Urothelium cell line (cell line): ENCODE measurements at regions not wholly inside any gene's neighbourhood (a gene's known extent, or its start where the extent isn't known, plus 50 kb on each side); places are given as distances from the start of the nearest gene placed in this dataset.
A peak's percentile ranks its signal among the peaks of the same experiment; 100 is the strongest.

Source experiments
- DNase-seq: peaks from one replicate; pipeline ENCODE4 v3.0.0; 2011; ENCODE audit warnings: low spot score, mixed read lengths
- FAIRE-seq: peaks from 2 replicates; lab custom pipeline; 2011; peaks lifted over from hg19 to GRCh38; lab: Jason Lieb, UNC

- no peak for FAIRE-seq
- DNase-seq: no peak
Observed at GRCh38 chr12:82054566-82054965, 295.4 kb upstream of the PPFIA2 start.

- DNase-seq (no peak), FAIRE-seq (no peak)
Observed at GRCh38 chr12:82047446-82047845, 288.3 kb upstream of the PPFIA2 start.

- FAIRE-seq: no peak
- no peak for DNase-seq
Observed at GRCh38 chr12:82040987-82041743, 282.0 kb upstream of the PPFIA2 start.

- FAIRE-seq: no peak
- DNase-seq: no peak
Observed at GRCh38 chr12:82034769-82035168, 275.6 kb upstream of the PPFIA2 start.

GRCh38 chr12:82029936-82030335, 270.8 kb upstream of the PPFIA2 start:
- FAIRE-seq (no peak), DNase-seq (no peak)

GRCh38 chr12:82028772-82029171, 269.6 kb upstream of the PPFIA2 start:
- no peak for DNase-seq
- FAIRE-seq: no peak

- DNase-seq (no peak), FAIRE-seq (no peak)
Observed at GRCh38 chr12:82027612-82028011, 268.5 kb upstream of the PPFIA2 start.

GRCh38 chr12:82025462-82025861, 266.3 kb upstream of the PPFIA2 start:
- FAIRE-seq (no peak), DNase-seq (no peak)

- FAIRE-seq (no peak), DNase-seq (no peak)
Observed at GRCh38 chr12:82019533-82019932, 260.4 kb upstream of the PPFIA2 start.

- no peak for DNase-seq
- no peak for FAIRE-seq
Observed at GRCh38 chr12:82015623-82016347, 256.6 kb upstream of the PPFIA2 start.

- FAIRE-seq: no peak
Observed at GRCh38 chr12:82012176-82012575, 253.0 kb upstream of the PPFIA2 start.

GRCh38 chr12:82009524-82009923, 250.4 kb upstream of the PPFIA2 start:
- no peak for FAIRE-seq
- DNase-seq: no peak

More at GRCh38 chr12:82012176-82012575, 253.0 kb upstream of the PPFIA2 start:
- no peak for DNase-seq

GRCh38 chr12:82008251-82008650, 249.1 kb upstream of the PPFIA2 start:
- FAIRE-seq: no peak
- no peak for DNase-seq

- DNase-seq (no peak), FAIRE-seq (no peak)
Observed at GRCh38 chr12:81998761-81999378, 239.7 kb upstream of the PPFIA2 start.

GRCh38 chr12:81992461-81992860, 233.3 kb upstream of the PPFIA2 start:
- DNase-seq (peak; percentile 3), FAIRE-seq (no peak)

GRCh38 chr12:81991868-81992267, 232.7 kb upstream of the PPFIA2 start:
- DNase-seq: no peak
- FAIRE-seq: no peak

- FAIRE-seq (no peak), DNase-seq (no peak)
Observed at GRCh38 chr12:81988362-81988761, 229.2 kb upstream of the PPFIA2 start.

GRCh38 chr12:81987371-81987770, 228.2 kb upstream of the PPFIA2 start:
- DNase-seq (no peak), FAIRE-seq (no peak)

- DNase-seq: no peak
- FAIRE-seq: no peak
Observed at GRCh38 chr12:81976661-81977060, 217.5 kb upstream of the PPFIA2 start.

GRCh38 chr12:81974762-81975161, 215.6 kb upstream of the PPFIA2 start:
- FAIRE-seq: no peak

GRCh38 chr12:81968421-81968820, 209.3 kb upstream of the PPFIA2 start:
- no peak for FAIRE-seq
- DNase-seq: no peak

More at GRCh38 chr12:81974762-81975161, 215.6 kb upstream of the PPFIA2 start:
- DNase-seq: no peak

GRCh38 chr12:81963636-81964035, 204.5 kb upstream of the PPFIA2 start:
- DNase-seq (no peak), FAIRE-seq (no peak)
